Pulmonary artery endothelial cell (primary cell): ENCODE measurements at regions not wholly inside any gene's neighbourhood (a gene's known extent, or its start where the extent isn't known, plus 50 kb on each side); places are given as distances from the start of the nearest gene placed in this dataset.

Experiments
- DNase-seq: peaks from one replicate; pipeline ENCODE4 v3.0.0-alpha.2; 2011; ENCODE audit warnings: low read depth, low spot score

- no peak for DNase-seq
Measured at GRCh38 chr3:34758630-34759261, 880.6 kb upstream of the ARPP21 start.

DNA sequence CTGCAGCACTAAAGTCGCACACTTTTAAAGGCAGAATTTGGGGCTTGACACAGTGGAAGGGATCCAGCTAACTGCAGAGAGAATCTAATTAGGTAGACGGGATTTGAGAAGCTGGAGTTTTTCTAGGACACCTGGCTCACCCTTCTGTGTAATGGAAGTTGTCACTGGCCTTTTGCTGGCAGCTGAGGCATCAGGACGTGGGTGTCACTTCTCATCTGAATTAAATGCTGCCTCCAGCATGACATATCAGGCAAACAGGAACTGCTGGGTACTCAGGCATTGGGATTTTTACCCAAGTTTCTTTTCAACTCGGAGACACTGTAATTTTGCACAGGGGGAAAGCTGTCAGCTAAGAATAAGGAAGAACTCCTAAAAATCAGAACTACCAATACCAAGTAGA lies 861.9 kb upstream of the ARPP21 start:
- no peak for DNase-seq

GRCh38 chr3:34779092-34779491 lies 860.2 kb upstream of the ARPP21 start:
- DNase-seq = no peak

GRCh38 chr3:34780294-34780693 lies 859.0 kb upstream of the ARPP21 start:
- DNase-seq = no peak

DNA sequence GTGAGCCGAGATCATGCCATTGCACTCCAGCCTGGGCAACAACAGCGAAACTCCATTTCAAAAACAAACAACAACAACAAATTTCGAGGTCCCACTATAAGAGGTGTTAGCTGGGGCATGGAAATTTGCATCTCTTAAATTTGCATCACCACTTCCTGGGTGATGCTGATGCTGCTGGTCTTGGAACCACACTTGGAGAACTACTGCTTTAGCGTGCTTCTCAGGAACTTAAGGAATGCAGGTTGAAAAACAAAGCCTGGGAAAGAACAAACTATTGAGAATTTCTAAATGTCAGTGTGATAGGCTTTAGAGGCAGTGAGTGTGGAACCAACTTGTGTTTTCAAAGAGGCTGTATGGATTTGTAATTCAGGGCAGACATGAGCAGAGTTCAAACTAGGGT lies 858.4 kb upstream of the ARPP21 start:
- DNase-seq = no peak

- DNase-seq = no peak
Measured at GRCh38 chr3:34782871-34783270, 856.5 kb upstream of the ARPP21 start.

- DNase-seq = no peak
Measured at GRCh38 chr3:34783876-34784275, 855.4 kb upstream of the ARPP21 start.

DNA sequence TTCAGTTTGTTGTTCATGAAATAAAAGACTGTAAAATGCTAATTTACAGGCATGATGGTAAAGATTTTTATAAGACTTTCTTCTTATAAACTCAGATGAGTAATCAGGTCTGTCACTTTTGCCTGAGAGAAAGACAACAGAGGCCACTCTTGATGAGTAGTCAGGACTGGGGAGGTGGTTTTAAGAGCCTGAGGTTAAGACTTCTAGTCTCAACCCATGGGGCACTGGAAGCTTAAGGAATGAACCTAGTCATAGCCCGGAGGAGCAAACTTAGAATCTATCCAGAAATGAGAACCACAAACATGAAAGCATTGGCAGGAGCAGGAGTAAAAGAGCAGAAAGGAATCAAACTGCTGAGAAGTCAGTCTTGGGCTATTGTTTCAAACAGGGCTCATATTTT lies 846.3 kb upstream of the ARPP21 start:
- DNase-seq = no peak

GRCh38 chr3:34807611-34808010 lies 831.7 kb upstream of the ARPP21 start:
- no peak for DNase-seq

DNA sequence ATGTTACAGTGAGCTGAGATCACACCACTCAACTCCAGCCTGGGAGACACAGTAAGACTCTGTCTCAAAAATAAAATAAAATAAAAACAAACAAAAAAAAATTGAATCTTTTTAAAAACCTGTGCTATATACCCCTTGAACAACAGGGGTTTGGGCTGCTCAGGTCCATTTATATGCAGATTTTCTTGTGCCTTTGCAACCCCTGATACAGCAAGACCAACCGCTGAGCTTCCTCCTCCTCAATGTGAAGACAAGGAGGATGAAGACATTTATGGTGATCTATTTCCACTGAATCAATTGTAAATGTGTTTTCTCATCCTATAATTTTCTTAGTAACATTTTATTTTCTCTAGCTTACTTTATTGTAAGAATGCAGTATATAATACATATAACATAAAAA lies 831.0 kb upstream of the ARPP21 start:
- DNase-seq = no peak

- DNase-seq = no peak
Measured at GRCh38 chr3:34828847-34829246, 810.5 kb upstream of the ARPP21 start.

DNA sequence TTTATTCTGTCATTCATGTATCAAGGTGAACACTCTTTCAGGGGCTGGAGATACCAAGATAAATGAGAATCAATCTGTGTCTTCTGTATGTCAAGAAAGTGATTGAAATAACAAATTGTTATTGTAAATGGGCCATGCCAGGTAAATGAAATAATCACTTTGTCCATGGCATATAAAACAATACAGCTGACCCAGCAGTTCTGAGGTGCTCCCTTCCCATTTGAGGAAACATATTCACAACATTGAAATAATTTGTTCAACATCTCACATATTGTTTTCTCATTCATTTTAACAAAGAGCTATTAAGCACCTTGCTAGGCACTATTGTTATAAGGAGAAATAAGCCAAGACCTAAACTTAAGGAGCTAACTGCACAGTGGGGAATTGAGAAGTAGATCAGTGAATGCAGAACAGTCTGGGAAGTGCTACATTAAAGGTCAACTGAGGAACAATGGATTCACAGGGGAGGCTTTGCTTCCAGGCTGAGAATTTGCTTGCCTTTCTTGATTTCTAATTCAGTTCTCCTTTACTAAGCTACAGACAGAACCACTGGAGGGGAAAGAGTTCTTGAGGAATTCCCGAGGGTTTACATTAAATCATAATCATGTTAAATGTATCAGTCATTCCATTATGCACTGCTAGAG lies 806.3 kb upstream of the ARPP21 start:
- DNase-seq = no peak

DNA sequence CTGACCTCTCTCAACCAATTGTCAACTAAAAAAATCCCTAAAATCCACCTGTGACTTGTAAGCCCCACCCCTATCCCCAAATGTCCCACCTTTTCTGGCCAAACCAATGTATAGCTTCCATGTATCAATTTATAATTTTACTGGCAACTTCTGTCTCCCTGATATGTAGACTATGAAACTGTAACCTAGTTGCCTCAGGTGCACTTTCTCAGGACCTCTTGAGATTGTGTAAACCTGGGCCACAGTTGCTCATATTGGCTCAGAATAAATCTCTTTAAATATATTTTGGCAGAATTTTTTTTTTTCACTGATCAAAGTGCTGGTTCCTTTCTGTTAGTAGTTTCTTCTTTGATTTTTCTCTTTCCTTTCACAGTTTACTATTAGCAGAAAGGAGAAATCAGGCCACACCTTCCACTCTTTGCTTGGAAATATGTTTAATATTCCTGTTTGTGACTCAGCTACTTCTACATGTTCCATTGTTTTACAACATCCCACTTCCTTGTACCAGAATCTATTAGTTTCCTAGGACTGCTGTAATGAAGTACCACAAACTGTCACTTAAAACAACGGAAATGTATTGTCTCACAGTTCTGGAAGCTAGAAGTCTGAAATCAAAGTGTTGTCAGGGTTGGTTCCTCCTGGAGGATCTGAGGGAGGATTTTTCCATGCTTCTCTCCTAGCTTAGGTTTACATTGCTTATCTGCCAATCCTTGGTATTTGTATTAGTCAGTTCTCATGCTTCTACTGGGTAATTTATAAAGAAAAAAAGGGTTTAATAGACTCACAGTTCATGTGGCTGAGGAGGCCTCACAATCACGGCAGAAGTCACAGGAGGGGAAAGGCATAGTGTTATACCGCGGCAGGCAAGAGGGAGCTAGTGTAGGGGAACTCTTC lies 801.2 kb upstream of the ARPP21 start:
- no peak for DNase-seq

GRCh38 chr3:34842706-34843480 lies 796.4 kb upstream of the ARPP21 start:
- DNase-seq = no peak

DNA sequence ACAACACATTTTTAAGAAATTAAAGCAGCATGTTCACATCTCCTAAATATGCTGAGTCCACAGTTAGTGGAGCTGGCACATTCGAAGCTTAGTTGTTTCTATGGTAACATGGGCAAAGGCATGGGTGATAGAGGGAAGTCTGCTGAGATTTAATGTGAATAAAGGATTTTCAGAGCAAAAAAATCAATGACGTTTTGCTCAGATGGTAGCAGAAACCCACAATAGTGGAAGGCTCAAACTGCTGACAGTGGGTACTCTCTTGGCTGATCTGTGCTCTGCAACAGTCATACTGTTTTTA lies 795.1 kb upstream of the ARPP21 start:
- DNase-seq = no peak

- DNase-seq = no peak
Measured at GRCh38 chr3:34851137-34851536, 788.2 kb upstream of the ARPP21 start.

GRCh38 chr3:34852844-34853439 lies 786.4 kb upstream of the ARPP21 start:
- DNase-seq = no peak

DNA sequence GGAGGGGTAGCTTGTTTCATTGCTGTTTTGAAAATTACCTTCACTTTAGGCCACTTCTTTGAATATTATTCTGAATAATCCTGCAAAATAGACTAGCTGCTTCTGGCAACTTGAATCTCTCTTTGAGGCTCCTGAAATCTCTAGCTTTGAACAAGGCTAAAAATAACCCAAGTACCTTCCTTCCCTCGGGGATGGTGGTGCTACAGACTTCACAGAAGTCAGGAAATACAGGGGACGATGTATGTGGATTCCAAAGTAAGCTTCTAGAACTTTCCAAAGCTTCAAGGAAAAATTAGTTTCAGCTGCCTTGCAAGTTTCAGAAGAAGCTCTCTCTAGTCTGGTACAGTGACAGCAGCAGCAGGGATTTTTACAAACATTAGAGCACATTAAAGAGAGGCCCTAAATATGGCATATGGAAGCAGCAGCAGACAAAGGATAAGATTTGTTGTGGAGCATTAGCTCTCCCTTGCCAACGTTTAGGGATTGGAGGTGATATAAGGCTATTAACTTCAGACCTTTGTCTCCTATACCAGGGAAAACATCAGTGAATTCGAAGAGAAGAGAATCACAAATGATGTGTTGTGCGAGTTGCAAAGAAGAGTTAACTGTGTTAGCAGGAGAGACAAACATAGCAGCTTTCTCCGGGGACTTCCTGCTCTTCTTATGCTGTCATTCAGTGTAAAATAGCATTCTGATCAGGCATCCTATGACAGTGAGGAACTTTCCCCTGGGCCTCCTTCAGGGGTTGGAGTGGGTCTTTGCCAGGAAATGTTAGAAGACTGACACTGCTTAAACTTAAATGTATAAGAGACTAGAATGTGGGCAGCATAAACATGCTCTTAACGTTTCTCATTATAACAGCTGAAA lies 783.0 kb upstream of the ARPP21 start:
- no peak for DNase-seq

DNA sequence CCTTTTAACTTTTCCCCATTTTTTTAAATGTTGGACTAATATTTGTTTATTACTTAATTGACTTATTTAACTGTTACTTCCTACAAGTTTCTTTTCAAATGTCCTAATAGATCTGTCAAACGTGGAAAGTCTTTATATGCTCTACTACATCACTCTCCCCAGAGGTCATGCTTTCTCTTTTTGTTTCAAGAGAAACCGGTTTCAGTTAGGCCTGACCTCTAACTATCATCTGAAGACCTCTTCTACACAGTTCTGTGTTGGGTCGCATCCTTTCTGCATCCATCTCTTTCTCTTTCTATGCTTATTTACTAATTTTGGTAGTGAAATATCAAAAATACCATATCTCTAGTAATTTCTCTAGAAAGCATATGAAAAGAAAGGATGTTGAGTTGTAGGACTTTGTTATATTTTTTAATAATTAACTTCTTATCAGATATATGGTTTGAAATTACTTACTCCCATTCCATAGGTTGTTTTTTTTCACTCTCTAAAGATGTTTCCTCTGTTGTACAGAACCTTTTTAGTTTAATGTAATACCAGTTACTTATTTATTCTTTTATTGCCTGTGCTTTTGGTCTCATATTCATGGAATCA lies 781.2 kb upstream of the ARPP21 start:
- no peak for DNase-seq

DNA sequence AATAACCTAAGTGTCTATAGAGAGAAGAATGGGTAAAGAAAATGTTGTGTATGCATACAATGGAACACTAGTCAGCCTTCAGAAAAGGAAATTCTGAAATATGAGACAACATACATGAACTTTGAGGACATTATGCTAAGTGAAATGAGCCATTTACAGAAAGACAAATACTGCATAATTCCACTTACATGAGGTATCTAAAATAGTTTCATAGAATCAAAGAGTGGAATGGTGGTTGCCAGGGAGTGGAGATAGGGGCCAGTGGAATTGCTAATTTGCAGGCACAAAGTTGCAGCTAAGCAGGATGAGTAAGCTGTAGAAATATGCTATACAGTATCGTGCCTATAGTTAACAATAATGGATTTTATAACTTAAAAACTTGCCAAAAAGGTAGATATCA lies 779.6 kb upstream of the ARPP21 start:
- no peak for DNase-seq
